ENCODE measurements at regions not wholly inside any gene's neighbourhood (a gene's known extent, or its start where the extent isn't known, plus 50 kb on each side); places are given as distances from the start of the nearest gene placed in this dataset.

- no TSS peak for BruUV-seq (replicated peaks)
- ChIA-PET POLR2A (no interaction called here), CTCF (ENCODE audit: low intra/inter-chr PET ratio, low total read pairs) (no interaction called here)
- no peak overlapping the region for H3K4me2 ChIP-seq (ENCODE audit: low read depth, low read length)
- no peak overlapping the region for H3K9ac ChIP-seq (ENCODE audit: insufficient read depth, low read depth, low read length)
- no peak for ATAC-seq
- no peaks in the 10 kb centered on the region for H3K27me3 ChIP-seq (ENCODE audit: control insufficient read depth in 1 of 2, insufficient read depth in 2 of 2, low read length in 2 of 2)
- no peak for DNase-seq (ENCODE audit: low spot score)
- H2AFZ ChIP-seq (ENCODE audit: low read length), result no peak overlapping the region
- TF ChIP-seq XRCC5 (optimal IDR thresholded peaks at IDR 0.05; ENCODE audit: low read length) (no peak), BRD4 (CRISPR knock-in tag; IDR thresholded peaks at IDR 0.05) (no peak), FOXO1 (CRISPR knock-in tag; IDR thresholded peaks at IDR 0.05) (no peak), HNF4A (CRISPR knock-in tag; IDR thresholded peaks at IDR 0.05) (no peak)
- TF ChIP-seq, protein P1, sequence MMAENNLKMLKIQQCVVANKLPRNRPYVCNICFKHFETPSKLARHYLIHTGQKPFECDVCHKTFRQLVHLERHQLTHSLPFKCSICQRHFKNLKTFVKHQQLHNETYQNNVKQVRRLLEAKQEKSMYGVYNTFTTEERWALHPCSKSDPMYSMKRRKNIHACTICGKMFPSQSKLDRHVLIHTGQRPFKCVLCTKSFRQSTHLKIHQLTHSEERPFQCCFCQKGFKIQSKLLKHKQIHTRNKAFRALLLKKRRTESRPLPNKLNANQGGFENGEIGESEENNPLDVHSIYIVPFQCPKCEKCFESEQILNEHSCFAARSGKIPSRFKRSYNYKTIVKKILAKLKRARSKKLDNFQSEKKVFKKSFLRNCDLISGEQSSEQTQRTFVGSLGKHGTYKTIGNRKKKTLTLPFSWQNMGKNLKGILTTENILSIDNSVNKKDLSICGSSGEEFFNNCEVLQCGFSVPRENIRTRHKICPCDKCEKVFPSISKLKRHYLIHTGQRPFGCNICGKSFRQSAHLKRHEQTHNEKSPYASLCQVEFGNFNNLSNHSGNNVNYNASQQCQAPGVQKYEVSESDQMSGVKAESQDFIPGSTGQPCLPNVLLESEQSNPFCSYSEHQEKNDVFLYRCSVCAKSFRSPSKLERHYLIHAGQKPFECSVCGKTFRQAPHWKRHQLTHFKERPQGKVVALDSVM (CRISPR knock-in tag; IDR thresholded peaks at IDR 0.05), result no peak
- H3K4me3 ChIP-seq (replicated peaks in 1 of 3; ENCODE audit: insufficient read depth in 1 of 3, low read depth in 2 of 3, low read length in 3 of 3), result no peak overlapping the region
- H3K36me3 ChIP-seq (replicated peaks in 1 of 2; ENCODE audit: control insufficient read depth in 1 of 2, insufficient read depth in 2 of 2, low read length in 2 of 2), result no peaks in the 10 kb centered on the region
- H3K4me1 ChIP-seq (ENCODE audit: insufficient read depth, low read length), result peaks cover 10% of the 10 kb centered on the region
- in situ Hi-C loops (cut with HindIII; ENCODE audit: extremely low pct_ligation_motif_present, low pct_unique_long_range_greater_than_20kb) (no loop called here), intact Hi-C loops (cut with micrococcal nuclease; ENCODE audit: unreplicated experiment) (no loop called here)
- no peaks in the 10 kb centered on the region for H3K79me2 ChIP-seq (ENCODE audit: insufficient read depth, low read length)
- H4K20me1 ChIP-seq (ENCODE audit: insufficient read depth, low read length), result no peaks in the 10 kb centered on the region; the same call in 1 of the 2 replicates
- no peak for FAIRE-seq
- H3K27ac ChIP-seq (ENCODE audit: extremely low read length, insufficient read depth, low read length), result no peak overlapping the region
- 54% methylated on average over 1 of the region's 1 CpG for WGBS (ENCODE audit: low lambda C conversion rate)
- H3K9me3 ChIP-seq (ENCODE audit: low read length), result no peaks in the 10 kb centered on the region
Measured at GRCh38 chr18:30925795-30926194, 116.7 kb downstream of the DSC3 start.

DNA sequence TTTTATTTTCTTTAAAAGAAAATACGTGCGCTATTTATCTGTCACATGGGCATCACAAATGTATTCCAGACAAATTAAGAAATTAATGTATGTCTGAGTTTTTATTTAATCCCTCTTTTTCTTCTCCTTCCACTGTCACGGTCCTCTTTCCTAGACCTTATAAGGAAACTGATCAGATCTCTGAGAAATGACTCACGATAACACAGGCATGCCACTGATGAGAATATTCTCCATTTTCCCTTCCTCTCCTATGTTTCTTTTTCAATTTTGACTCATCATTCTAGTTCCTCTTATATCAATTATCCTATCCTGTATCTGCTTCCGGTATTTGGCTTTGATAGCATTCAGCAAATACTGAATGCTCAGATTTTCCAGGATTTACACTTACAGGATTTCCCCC lies 121.8 kb downstream of the DSC3 start:
- FAIRE-seq (no peak), ATAC-seq (no peak), DNase-seq (ENCODE audit: low spot score) (no peak)
- intact Hi-C loops (cut with micrococcal nuclease; ENCODE audit: unreplicated experiment), result no loop called here
- H2AFZ ChIP-seq (ENCODE audit: low read length), result no peak overlapping the region
- H3K79me2 ChIP-seq (ENCODE audit: insufficient read depth, low read length), result no peaks in the 10 kb centered on the region
- ChIA-PET CTCF (ENCODE audit: low intra/inter-chr PET ratio, low total read pairs) (no interaction called here), POLR2A (no interaction called here)
- in situ Hi-C loops (cut with HindIII; ENCODE audit: extremely low pct_ligation_motif_present, low pct_unique_long_range_greater_than_20kb), result no loop called here
- no peaks in the 10 kb centered on the region for H4K20me1 ChIP-seq (ENCODE audit: insufficient read depth, low read length)
- no peaks in the 10 kb centered on the region for H3K27me3 ChIP-seq (ENCODE audit: control insufficient read depth in 1 of 2, insufficient read depth in 2 of 2, low read length in 2 of 2)
- no peaks in the 10 kb centered on the region for H3K9me3 ChIP-seq (ENCODE audit: low read length)
- no TSS peak for BruUV-seq (replicated peaks)
- peaks cover 1% of the 10 kb centered on the region for H3K4me1 ChIP-seq (ENCODE audit: insufficient read depth, low read length)
- no peak overlapping the region for H3K27ac ChIP-seq (ENCODE audit: extremely low read length, insufficient read depth, low read length)
- H3K36me3 ChIP-seq (replicated peaks in 1 of 2; ENCODE audit: control insufficient read depth in 1 of 2, insufficient read depth in 2 of 2, low read length in 2 of 2), result no peaks in the 10 kb centered on the region
- WGBS (ENCODE audit: low lambda C conversion rate), result 12% methylated on average over 5 of the region's 5 CpGs
- H3K4me3 ChIP-seq (replicated peaks in 1 of 3; ENCODE audit: insufficient read depth in 1 of 3, low read depth in 2 of 3, low read length in 3 of 3), result no peak overlapping the region
- no peak overlapping the region for H3K4me2 ChIP-seq (ENCODE audit: low read depth, low read length)
- no peak overlapping the region for H3K9ac ChIP-seq (ENCODE audit: insufficient read depth, low read depth, low read length)
- TF ChIP-seq GTF3A (CRISPR knock-in tag; conservative IDR thresholded peaks at IDR 0.05) (no peak), ZNF607 (CRISPR knock-in tag; IDR thresholded peaks at IDR 0.05; ENCODE audit: borderline replicate concordance) (no peak), SMAD9 (CRISPR knock-in tag; IDR thresholded peaks at IDR 0.05) (no peak), ARNT (IDR thresholded peaks at IDR 0.05) (no peak), ZNF263 (CRISPR knock-in tag; IDR thresholded peaks at IDR 0.05) (no peak), HNF1B (CRISPR knock-in tag; IDR thresholded peaks at IDR 0.05) (no peak), ZNF776 (CRISPR knock-in tag; IDR thresholded peaks at IDR 0.05) (no peak), ZBTB33 (CRISPR knock-in tag; IDR thresholded peaks at IDR 0.05) (no peak)
